ENCODE measurements at regions not wholly inside any gene's neighbourhood (a gene's known extent, or its start where the extent isn't known, plus 50 kb on each side); places are given as distances from the start of the nearest gene placed in this dataset.

DNA sequence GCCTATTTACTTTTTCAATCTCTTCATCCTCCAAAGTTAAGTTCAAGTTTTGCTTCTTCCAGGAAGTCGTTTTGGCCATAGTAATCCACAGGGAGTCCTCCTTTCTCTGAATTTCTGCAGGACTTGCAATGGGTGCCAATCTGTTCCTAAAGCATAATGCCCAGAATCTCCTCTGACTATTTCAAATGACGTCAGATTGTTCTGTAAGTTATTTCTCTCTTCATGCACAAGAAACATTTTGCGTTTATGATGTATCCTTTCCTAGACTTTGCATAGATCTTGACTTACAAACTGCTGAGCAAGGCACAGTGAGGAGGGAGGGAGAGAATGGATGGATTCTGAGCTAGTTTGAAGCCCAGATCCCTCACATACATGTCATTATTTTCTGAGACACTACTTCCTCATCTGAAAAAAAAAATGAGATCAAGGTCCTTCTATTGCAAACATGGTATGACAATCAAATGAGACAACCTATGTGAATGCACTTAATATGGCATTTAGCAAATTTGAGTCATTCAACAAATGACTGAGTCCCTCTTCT is 103.1 kb downstream of the MEX3B start (continued):
- no peak for TF ChIP-seq CREB1 (CRISPR knock-in tag; IDR thresholded peaks at IDR 0.05; ENCODE audit: low read depth)

DNA sequence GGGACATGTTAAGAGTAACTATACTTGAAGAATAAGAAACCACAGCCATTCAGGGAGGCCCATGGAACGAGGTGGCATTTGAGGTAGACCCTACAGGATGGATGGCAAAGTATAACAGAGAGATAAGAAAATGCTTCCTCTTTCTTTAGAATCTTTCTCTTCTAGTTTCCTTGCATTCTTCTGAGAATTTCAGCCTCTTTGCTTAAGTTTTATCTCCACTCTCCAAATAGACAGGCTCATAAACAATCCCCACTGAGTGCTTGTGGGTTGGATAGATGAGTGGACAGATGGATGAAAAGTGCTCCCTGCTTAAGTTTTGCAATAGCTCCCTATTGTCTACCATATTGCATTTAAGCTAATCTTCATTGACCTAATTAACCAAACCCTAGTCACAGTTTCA is 103.7 kb downstream of the MEX3B start:
- Mint-ChIP-seq H3K27ac (no peak overlapping the region), H3K4me1 (peaks cover 6% of the 10 kb centered on the region; the same call in 2 of the 3 replicates)

DNA sequence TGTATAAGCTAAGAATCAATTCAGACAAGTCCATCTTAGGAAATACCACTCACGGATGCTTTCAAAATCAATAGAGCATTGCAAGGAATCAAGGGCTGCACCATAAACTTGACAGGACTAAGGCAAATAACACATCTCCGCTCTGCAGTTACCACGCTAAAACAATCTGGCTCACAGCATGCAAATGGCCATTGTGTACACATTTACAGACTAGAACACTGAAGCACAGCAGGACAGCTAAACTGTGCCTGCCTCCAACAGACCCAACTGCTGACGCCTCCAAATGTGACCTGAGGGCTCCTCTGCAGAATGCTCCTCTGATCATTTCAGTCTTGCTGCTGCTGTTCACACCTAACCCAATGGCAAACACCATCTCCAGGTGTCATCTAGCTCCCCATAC is 104.3 kb downstream of the MEX3B start:
- Histone ChIP-seq H3K79me2 (replicated peaks; ENCODE audit: insufficient read depth) (no peaks in the 10 kb centered on the region), H3K27ac (ENCODE audit: low read depth) (no peak overlapping the region), H3F3A (replicated peaks; ENCODE audit: low read depth) (no peaks in the 10 kb centered on the region), H3K9me2 (ENCODE audit: insufficient read depth) (no peaks in the 10 kb centered on the region), H2AFZ (no peak overlapping the region), H4K20me1 (replicated peaks; ENCODE audit: insufficient read depth) (no peaks in the 10 kb centered on the region), H3K4me1 (ENCODE audit: insufficient read depth) (no peaks in the 10 kb centered on the region), H3K4me2 (no peak overlapping the region), H3K4me3 (no peak overlapping the region), H3K36me3 (ENCODE audit: insufficient read depth) (no peaks in the 10 kb centered on the region), H3K27me3 (ENCODE audit: insufficient read depth) (no peaks in the 10 kb centered on the region)
- Mint-ChIP-seq H3K4me3 (no peak overlapping the region), H3K27me3 (ENCODE audit: insufficient read depth, low read depth, poor library complexity) (no peaks in the 10 kb centered on the region), H3K36me3 (ENCODE audit: low read depth) (no peaks in the 10 kb centered on the region), H3K4me1 (peaks cover 6% of the 10 kb centered on the region; the same call in 2 of the 3 replicates), H3K27ac (no peak overlapping the region), H3K9me3 (no peaks in the 10 kb centered on the region)
- ATAC-seq (no peak), DNase-seq (ENCODE audit: low spot score) (no peak)
- no peak for TF ChIP-seq NANOG (IDR thresholded peaks at IDR 0.05; ENCODE audit: borderline replicate concordance)
- TF ChIP-seq JUNB (IDR thresholded peaks at IDR 0.05; ENCODE audit: unreplicated experiment) = no peak
- TF ChIP-seq EZH2 (IDR thresholded peaks at IDR 0.05; ENCODE audit: low read depth, unreplicated experiment) = no peak
- TF ChIP-seq, protein P1, sequence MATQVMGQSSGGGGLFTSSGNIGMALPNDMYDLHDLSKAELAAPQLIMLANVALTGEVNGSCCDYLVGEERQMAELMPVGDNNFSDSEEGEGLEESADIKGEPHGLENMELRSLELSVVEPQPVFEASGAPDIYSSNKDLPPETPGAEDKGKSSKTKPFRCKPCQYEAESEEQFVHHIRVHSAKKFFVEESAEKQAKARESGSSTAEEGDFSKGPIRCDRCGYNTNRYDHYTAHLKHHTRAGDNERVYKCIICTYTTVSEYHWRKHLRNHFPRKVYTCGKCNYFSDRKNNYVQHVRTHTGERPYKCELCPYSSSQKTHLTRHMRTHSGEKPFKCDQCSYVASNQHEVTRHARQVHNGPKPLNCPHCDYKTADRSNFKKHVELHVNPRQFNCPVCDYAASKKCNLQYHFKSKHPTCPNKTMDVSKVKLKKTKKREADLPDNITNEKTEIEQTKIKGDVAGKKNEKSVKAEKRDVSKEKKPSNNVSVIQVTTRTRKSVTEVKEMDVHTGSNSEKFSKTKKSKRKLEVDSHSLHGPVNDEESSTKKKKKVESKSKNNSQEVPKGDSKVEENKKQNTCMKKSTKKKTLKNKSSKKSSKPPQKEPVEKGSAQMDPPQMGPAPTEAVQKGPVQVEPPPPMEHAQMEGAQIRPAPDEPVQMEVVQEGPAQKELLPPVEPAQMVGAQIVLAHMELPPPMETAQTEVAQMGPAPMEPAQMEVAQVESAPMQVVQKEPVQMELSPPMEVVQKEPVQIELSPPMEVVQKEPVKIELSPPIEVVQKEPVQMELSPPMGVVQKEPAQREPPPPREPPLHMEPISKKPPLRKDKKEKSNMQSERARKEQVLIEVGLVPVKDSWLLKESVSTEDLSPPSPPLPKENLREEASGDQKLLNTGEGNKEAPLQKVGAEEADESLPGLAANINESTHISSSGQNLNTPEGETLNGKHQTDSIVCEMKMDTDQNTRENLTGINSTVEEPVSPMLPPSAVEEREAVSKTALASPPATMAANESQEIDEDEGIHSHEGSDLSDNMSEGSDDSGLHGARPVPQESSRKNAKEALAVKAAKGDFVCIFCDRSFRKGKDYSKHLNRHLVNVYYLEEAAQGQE (IDR thresholded peaks at IDR 0.05; ENCODE audit: unreplicated experiment) = no peak
- TF ChIP-seq, protein P2, sequence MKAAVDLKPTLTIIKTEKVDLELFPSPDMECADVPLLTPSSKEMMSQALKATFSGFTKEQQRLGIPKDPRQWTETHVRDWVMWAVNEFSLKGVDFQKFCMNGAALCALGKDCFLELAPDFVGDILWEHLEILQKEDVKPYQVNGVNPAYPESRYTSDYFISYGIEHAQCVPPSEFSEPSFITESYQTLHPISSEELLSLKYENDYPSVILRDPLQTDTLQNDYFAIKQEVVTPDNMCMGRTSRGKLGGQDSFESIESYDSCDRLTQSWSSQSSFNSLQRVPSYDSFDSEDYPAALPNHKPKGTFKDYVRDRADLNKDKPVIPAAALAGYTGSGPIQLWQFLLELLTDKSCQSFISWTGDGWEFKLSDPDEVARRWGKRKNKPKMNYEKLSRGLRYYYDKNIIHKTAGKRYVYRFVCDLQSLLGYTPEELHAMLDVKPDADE (IDR thresholded peaks at IDR 0.05) = no peak
- no peak for TF ChIP-seq ZNF331 (CRISPR knock-in tag; IDR thresholded peaks at IDR 0.05; ENCODE audit: low read depth)
- TF ChIP-seq, protein P3, sequence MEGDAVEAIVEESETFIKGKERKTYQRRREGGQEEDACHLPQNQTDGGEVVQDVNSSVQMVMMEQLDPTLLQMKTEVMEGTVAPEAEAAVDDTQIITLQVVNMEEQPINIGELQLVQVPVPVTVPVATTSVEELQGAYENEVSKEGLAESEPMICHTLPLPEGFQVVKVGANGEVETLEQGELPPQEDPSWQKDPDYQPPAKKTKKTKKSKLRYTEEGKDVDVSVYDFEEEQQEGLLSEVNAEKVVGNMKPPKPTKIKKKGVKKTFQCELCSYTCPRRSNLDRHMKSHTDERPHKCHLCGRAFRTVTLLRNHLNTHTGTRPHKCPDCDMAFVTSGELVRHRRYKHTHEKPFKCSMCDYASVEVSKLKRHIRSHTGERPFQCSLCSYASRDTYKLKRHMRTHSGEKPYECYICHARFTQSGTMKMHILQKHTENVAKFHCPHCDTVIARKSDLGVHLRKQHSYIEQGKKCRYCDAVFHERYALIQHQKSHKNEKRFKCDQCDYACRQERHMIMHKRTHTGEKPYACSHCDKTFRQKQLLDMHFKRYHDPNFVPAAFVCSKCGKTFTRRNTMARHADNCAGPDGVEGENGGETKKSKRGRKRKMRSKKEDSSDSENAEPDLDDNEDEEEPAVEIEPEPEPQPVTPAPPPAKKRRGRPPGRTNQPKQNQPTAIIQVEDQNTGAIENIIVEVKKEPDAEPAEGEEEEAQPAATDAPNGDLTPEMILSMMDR (conservative IDR thresholded peaks at IDR 0.05; ENCODE audit: low read depth in 2 of 2) = no peak

More for the DNA sequence above, 103.7 kb downstream of the MEX3B start:
- H3F3A ChIP-seq (replicated peaks; ENCODE audit: low read depth) = no peaks in the 10 kb centered on the region
- H3K27me3 ChIP-seq (ENCODE audit: insufficient read depth) = no peaks in the 10 kb centered on the region
- H3K27ac ChIP-seq (ENCODE audit: low read depth) = no peak overlapping the region
- DNase-seq (ENCODE audit: low spot score) = no peak
- no peak overlapping the region for H3K4me3 Mint-ChIP-seq
- H2AFZ ChIP-seq = no peak overlapping the region
- H4K20me1 ChIP-seq (replicated peaks; ENCODE audit: insufficient read depth) = no peaks in the 10 kb centered on the region
- no peak overlapping the region for H3K4me3 ChIP-seq
- H3K79me2 ChIP-seq (replicated peaks; ENCODE audit: insufficient read depth) = no peaks in the 10 kb centered on the region
- H3K27me3 Mint-ChIP-seq (ENCODE audit: insufficient read depth, low read depth, poor library complexity) = no peaks in the 10 kb centered on the region
- H3K36me3 Mint-ChIP-seq (ENCODE audit: low read depth) = peaks cover 3% of the 10 kb centered on the region; the same call in 1 of the 3 replicates
- no peak for TF ChIP-seq POLR2AphosphoS5 (IDR thresholded peaks at IDR 0.05; ENCODE audit: low read depth)
- no peaks in the 10 kb centered on the region for H3K9me2 ChIP-seq (ENCODE audit: insufficient read depth)
- no peak overlapping the region for H3K4me2 ChIP-seq
- H3K36me3 ChIP-seq (ENCODE audit: insufficient read depth) = no peaks in the 10 kb centered on the region
- H3K9me3 Mint-ChIP-seq = no peaks in the 10 kb centered on the region
- no peak for ATAC-seq
- H3K4me1 ChIP-seq (ENCODE audit: insufficient read depth) = no peaks in the 10 kb centered on the region

Measured in GM23338 (cell line).